ENCODE measurements at regions not wholly inside any gene's neighbourhood (a gene's known extent, or its start where the extent isn't known, plus 50 kb on each side); places are given as distances from the start of the nearest gene placed in this dataset.
"Not testable (repeated sequence)": the region's sequence is repeated elsewhere in the genome, so short reads cannot be mapped to it uniquely, and the experiment has no call there.

GRCh38 chr5:12865529-12865928, 961.3 kb upstream of the CTNND2 start:
- no peak overlapping the region for H3K27ac ChIP-seq (replicated peaks in 1 of 4)
- H3K9me3 ChIP-seq, result no peaks in the 10 kb centered on the region
- no peaks in the 10 kb centered on the region for H3K27me3 ChIP-seq
- DNase-seq (ENCODE audit: extremely low spot score), result no peak
- no peaks in the 10 kb centered on the region for H3K4me1 ChIP-seq
- H3K36me3 ChIP-seq, result no peaks in the 10 kb centered on the region
- no peak for TF ChIP-seq POLR2A (IDR thresholded peaks at IDR 0.05; ENCODE audit: low read depth)
- no peak for TF ChIP-seq POLR2AphosphoS5 (IDR thresholded peaks at IDR 0.05)
- TF ChIP-seq EP300 (IDR thresholded peaks at IDR 0.05), result no peak
- TF ChIP-seq, protein P1, sequence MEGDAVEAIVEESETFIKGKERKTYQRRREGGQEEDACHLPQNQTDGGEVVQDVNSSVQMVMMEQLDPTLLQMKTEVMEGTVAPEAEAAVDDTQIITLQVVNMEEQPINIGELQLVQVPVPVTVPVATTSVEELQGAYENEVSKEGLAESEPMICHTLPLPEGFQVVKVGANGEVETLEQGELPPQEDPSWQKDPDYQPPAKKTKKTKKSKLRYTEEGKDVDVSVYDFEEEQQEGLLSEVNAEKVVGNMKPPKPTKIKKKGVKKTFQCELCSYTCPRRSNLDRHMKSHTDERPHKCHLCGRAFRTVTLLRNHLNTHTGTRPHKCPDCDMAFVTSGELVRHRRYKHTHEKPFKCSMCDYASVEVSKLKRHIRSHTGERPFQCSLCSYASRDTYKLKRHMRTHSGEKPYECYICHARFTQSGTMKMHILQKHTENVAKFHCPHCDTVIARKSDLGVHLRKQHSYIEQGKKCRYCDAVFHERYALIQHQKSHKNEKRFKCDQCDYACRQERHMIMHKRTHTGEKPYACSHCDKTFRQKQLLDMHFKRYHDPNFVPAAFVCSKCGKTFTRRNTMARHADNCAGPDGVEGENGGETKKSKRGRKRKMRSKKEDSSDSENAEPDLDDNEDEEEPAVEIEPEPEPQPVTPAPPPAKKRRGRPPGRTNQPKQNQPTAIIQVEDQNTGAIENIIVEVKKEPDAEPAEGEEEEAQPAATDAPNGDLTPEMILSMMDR (IDR thresholded peaks at IDR 0.05), result no peak
- intact Hi-C loops (cut with DNase I), result no loop called here
- no peak overlapping the region for H3K4me3 ChIP-seq

DNA sequence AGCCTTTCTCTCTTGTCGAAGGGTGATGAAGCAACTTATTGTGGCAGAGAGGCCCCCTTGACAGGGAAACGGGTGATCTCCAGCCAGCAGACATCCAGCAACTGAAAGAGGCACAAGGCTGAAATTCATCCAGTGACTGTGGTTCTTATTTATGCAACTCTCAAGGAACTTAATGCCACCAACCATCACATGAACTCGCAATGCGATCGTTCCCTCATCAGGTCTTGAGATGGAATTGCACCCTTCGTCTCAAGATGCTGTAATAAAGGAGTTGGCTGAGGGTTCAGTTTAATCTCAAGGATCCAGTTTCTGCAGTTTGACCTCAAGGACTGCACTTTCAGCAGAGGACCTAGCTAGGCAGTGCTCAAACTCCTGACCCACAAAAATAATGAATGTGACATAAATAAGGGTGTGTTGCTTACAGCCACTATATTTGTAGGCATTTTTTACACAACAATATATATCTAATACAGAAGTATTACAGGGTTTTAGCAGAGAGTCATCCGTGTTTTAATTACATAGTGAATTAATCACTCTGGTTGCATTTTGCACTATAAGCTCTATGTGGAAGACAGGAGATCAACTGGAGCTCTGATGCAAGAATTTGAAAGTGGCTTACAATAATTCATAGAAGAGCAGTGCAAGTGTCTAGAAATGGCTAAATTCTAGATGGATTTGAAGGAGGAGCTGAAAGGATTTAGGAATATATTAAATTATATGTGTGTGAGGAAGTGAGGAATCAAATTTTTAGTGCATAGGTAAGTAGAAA, 957.8 kb upstream of the CTNND2 start:
- TF ChIP-seq POLR2AphosphoS5 (IDR thresholded peaks at IDR 0.05), result no peak
- TF ChIP-seq POLR2A (IDR thresholded peaks at IDR 0.05; ENCODE audit: low read depth), result no peak
- no peak for TF ChIP-seq EP300 (IDR thresholded peaks at IDR 0.05)
- TF ChIP-seq, protein P1 (IDR thresholded peaks at IDR 0.05), result no peak
- Histone ChIP-seq H3K27ac (replicated peaks in 1 of 4) (no peak overlapping the region), H3K9me3 (no peaks in the 10 kb centered on the region), H3K4me3 (no peak overlapping the region), H3K4me1 (no peaks in the 10 kb centered on the region), H3K36me3 (no peaks in the 10 kb centered on the region), H3K27me3 (no peaks in the 10 kb centered on the region)
- intact Hi-C loops (cut with DNase I), result no loop called here
- no peak for DNase-seq (ENCODE audit: extremely low spot score)
- WGBS, result 62% methylated on average over 7 of the region's 7 CpGs

GRCh38 chr5:12856105-12856504, 951.9 kb upstream of the CTNND2 start:
- H3K36me3 ChIP-seq; H3K27ac ChIP-seq (replicated peaks in 1 of 4); H3K4me1 ChIP-seq; H3K4me3 ChIP-seq; H3K9me3 ChIP-seq; H3K27me3 ChIP-seq; intact Hi-C loops (cut with DNase I); DNase-seq (ENCODE audit: extremely low spot score): not testable (repeated sequence)
- 75% methylated on average over 1 of the region's 1 CpG for WGBS

- no peaks in the 10 kb centered on the region for H3K36me3 ChIP-seq
- H3K4me1 ChIP-seq, result no peaks in the 10 kb centered on the region
- intact Hi-C loops (cut with DNase I), result no loop called here
- H3K9me3 ChIP-seq, result no peaks in the 10 kb centered on the region
- DNase-seq (ENCODE audit: extremely low spot score), result no peak
- no peaks in the 10 kb centered on the region for H3K27me3 ChIP-seq
- WGBS, result 76% methylated on average over 5 of the region's 5 CpGs
- no peak overlapping the region for H3K4me3 ChIP-seq
- no peak overlapping the region for H3K27ac ChIP-seq (replicated peaks in 1 of 4)
- TF ChIP-seq POLR2A (IDR thresholded peaks at IDR 0.05; ENCODE audit: low read depth), result no peak
- no peak for TF ChIP-seq POLR2AphosphoS5 (IDR thresholded peaks at IDR 0.05)
- TF ChIP-seq EP300 (IDR thresholded peaks at IDR 0.05), result no peak
- TF ChIP-seq, protein P1 (IDR thresholded peaks at IDR 0.05), result no peak
Observed at GRCh38 chr5:12854386-12854785, 950.1 kb upstream of the CTNND2 start.

- Histone ChIP-seq H3K4me3 (no peak overlapping the region), H3K27ac (replicated peaks in 1 of 4) (no peak overlapping the region), H3K36me3 (no peaks in the 10 kb centered on the region), H3K4me1 (no peaks in the 10 kb centered on the region), H3K9me3 (no peaks in the 10 kb centered on the region), H3K27me3 (no peaks in the 10 kb centered on the region)
- no peak for DNase-seq (ENCODE audit: extremely low spot score)
- TF ChIP-seq POLR2AphosphoS5 (IDR thresholded peaks at IDR 0.05) (no peak), EP300 (IDR thresholded peaks at IDR 0.05) (no peak), POLR2A (IDR thresholded peaks at IDR 0.05; ENCODE audit: low read depth) (no peak)
- TF ChIP-seq, protein P1 (IDR thresholded peaks at IDR 0.05), result no peak
- intact Hi-C loops (cut with DNase I), result no loop called here
- WGBS, result 62% methylated on average over 5 of the region's 5 CpGs
Observed at GRCh38 chr5:12851761-12852160, 947.5 kb upstream of the CTNND2 start.

All from esophagus muscularis mucosa (tissue), 4 donors.